ENCODE measurements at regions not wholly inside any gene's neighbourhood (a gene's known extent, or its start where the extent isn't known, plus 50 kb on each side); places are given as distances from the start of the nearest gene placed in this dataset.

DNA sequence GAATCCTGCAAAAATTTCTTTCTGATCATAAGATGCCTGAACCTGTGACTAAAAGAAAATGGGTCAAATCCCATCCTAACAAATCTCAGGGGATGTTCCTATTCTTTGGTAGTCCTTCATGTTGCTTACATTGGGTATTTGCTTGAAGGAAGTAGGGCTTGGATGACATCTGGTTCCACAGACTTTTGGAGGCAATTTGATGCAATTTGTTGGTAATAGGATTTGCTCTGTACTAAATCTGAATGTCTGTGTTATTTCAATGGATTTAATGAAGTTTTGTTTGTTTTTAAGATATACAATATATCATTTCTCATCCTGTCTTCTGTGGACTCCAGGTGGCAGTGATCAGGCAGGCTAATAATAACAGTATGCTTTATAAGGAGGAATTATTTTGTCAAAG lies 457.9 kb downstream of the ZSWIM6 start:
- Histone ChIP-seq H3K9ac (replicated peaks in 1 of 4; ENCODE audit: extremely low read depth in 1 of 4, low read depth in 3 of 4, low read length in 3 of 4) (no peak overlapping the region), H2BK12ac (ENCODE audit: low read depth, low read length) (no peak overlapping the region), H3K4me2 (ENCODE audit: insufficient read depth in 1 of 2, low read depth in 2 of 2, low read length in 2 of 2) (no peak overlapping the region), H3K4me3 (ENCODE audit: extremely low read depth in 1 of 4, insufficient read depth in 2 of 4, low read depth in 3 of 4, low read length in 4 of 4) (no peak overlapping the region), H2BK5ac (ENCODE audit: low read depth, low read length) (no peak overlapping the region), H3K56ac (replicated peaks; ENCODE audit: insufficient read length, low read depth, low read length) (no peak overlapping the region), H4K8ac (ENCODE audit: extremely low read depth, insufficient read depth, low read length) (no peak overlapping the region), H2AFZ (ENCODE audit: low read length) (no peak overlapping the region), H3K79me1 (ENCODE audit: low read depth, low read length) (no peaks in the 10 kb centered on the region), H3K79me2 (ENCODE audit: control insufficient read depth in 1 of 2, insufficient read depth in 2 of 2, low read length in 2 of 2) (no peaks in the 10 kb centered on the region), H4K5ac (ENCODE audit: insufficient read length, low read depth, low read length) (no peak overlapping the region), H3K23ac (ENCODE audit: insufficient read length) (no peak overlapping the region), H3K27me3 (replicated peaks in 1 of 4; ENCODE audit: control insufficient read depth in 3 of 4, extremely low read depth in 1 of 4, insufficient read depth in 3 of 4, low read length in 3 of 4) (no peaks in the 10 kb centered on the region), H2BK20ac (ENCODE audit: low read length) (no peak overlapping the region), H2BK120ac (replicated peaks; ENCODE audit: low read depth, low read length) (no peak overlapping the region), H4K91ac (replicated peaks; ENCODE audit: insufficient read length, low read length) (no peak overlapping the region), H3K9me3 (ENCODE audit: insufficient read depth in 2 of 2, low read depth in 1 of 2, low read length in 1 of 2) (no peaks in the 10 kb centered on the region), H3K4me1 (replicated peaks in 1 of 4; ENCODE audit: control insufficient read depth in 3 of 4, insufficient read depth in 4 of 4, low read length in 3 of 4) (no peaks in the 10 kb centered on the region), H3K27ac (ENCODE audit: low read depth, low read length) (no peak overlapping the region), H4K20me1 (replicated peaks in 1 of 2; ENCODE audit: control insufficient read depth in 1 of 2, insufficient read depth in 2 of 2, low read length in 2 of 2) (no peaks in the 10 kb centered on the region), H3K23me2 (ENCODE audit: low read depth, low read length) (no peaks in the 10 kb centered on the region), H2BK15ac (ENCODE audit: low read length) (no peak overlapping the region), H3K36me3 (ENCODE audit: control insufficient read depth in 2 of 4, insufficient read depth in 4 of 4, low read length in 3 of 4) (no peaks in the 10 kb centered on the region), H2AK5ac (ENCODE audit: low read depth, low read length) (no peak overlapping the region), H3K18ac (ENCODE audit: extremely low read depth, low read length) (no peak overlapping the region), H3K14ac (ENCODE audit: insufficient read length) (no peak overlapping the region), H3K4ac (replicated peaks; ENCODE audit: insufficient read length, low read depth, low read length) (no peak overlapping the region)
- DNase-seq (ENCODE audit: low read depth in 1 of 2, low spot score in 2 of 2) (no peak), FAIRE-seq (no peak)
- ChIA-PET POLR2A (ENCODE audit: partially characterized antibody) (no interaction called here), CTCF (ENCODE audit: partially characterized antibody) (interaction anchor here (0.6 to 1.4 kb wide), 3 partner anchors 13 to 24 kb away, joined by 3 to 4 read pairs (median 4); no protein-coding TSS in a partner anchor)
- TF ChIP-seq SIX5 (IDR thresholded peaks at IDR 0.05; ENCODE audit: low read depth, low read length) (no peak), TAF7 (optimal IDR thresholded peaks at IDR 0.05; ENCODE audit: borderline replicate concordance, low read depth, low read length) (no peak), RFX5 (IDR thresholded peaks at IDR 0.05; ENCODE audit: borderline replicate concordance, low read depth, low read length) (no peak), MAFK (IDR thresholded peaks at IDR 0.05; ENCODE audit: low read depth, low read length) (no peak), KDM4A (IDR thresholded peaks at IDR 0.05; ENCODE audit: low read depth, low read length, severe bottlenecking) (no peak), BACH1 (IDR thresholded peaks at IDR 0.05; ENCODE audit: low read length) (no peak), TBP (IDR thresholded peaks at IDR 0.05; ENCODE audit: low read depth, low read length) (no peak), CHD1 (IDR thresholded peaks at IDR 0.05; ENCODE audit: low read depth, low read length) (no peak), NRF1 (IDR thresholded peaks at IDR 0.05; ENCODE audit: low read depth, low read length) (no peak)
- TF ChIP-seq, protein P1, sequence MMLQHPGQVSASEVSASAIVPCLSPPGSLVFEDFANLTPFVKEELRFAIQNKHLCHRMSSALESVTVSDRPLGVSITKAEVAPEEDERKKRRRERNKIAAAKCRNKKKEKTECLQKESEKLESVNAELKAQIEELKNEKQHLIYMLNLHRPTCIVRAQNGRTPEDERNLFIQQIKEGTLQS (IDR thresholded peaks at IDR 0.05; ENCODE audit: insufficient read depth, low read depth, low read length) = no peak
- TF ChIP-seq, protein P2, sequence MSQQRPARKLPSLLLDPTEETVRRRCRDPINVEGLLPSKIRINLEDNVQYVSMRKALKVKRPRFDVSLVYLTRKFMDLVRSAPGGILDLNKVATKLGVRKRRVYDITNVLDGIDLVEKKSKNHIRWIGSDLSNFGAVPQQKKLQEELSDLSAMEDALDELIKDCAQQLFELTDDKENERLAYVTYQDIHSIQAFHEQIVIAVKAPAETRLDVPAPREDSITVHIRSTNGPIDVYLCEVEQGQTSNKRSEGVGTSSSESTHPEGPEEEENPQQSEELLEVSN (IDR thresholded peaks at IDR 0.05) = no peak
